Uterus (tissue), 2 donors: ENCODE measurements at regions not wholly inside any gene's neighbourhood (a gene's known extent, or its start where the extent isn't known, plus 50 kb on each side); places are given as distances from the start of the nearest gene placed in this dataset.

Experiments used
- POLR2A ChIP-seq, 2 donors: fragments of 450-650 bp; IDR thresholded peaks; one replicate each; pipeline ENCODE4 v1.6.1; 2016; ENCODE audit warnings: antibody characterized with exemption in 2 of 2, mild to moderate bottlenecking in 1 of 2, moderate library complexity in 1 of 2
- TF ChIP-seq, protein P1 (sequence below), 4 experiments: fragments of 200-600 bp in 2 of 4; fragments of 450-650 bp in 2 of 4; sonication (generic) in 2 of 4; IDR thresholded peaks; one replicate each; pipeline ENCODE4 v1.5.1; 2016 to 2019; ENCODE audit warnings: antibody characterized with exemption in 4 of 4, mild to moderate bottlenecking in 2 of 4, moderate library complexity in 1 of 4

DNA sequence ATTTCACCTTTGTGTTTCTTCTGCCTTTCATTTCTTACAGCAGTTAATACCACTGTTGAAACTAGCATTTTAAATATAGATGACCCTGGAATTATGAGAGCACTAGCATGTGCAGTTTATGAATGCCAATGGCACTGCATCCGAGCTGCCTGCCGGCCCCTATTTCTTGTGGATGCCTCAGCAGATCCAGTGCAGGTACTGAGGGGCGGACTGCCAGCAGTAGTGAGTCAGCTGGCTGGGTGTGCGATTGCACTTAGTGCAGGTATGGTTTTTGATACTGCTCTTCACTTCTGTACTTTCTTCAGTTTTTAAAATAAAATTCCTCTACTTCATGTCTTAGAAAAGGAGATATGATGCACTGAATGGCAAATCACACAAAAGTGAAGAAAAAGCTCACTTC is 453.0 kb downstream of the DIPK2A start:
- TF ChIP-seq POLR2A (IDR thresholded peaks at IDR 0.05), result no peak
- TF ChIP-seq, protein P1, sequence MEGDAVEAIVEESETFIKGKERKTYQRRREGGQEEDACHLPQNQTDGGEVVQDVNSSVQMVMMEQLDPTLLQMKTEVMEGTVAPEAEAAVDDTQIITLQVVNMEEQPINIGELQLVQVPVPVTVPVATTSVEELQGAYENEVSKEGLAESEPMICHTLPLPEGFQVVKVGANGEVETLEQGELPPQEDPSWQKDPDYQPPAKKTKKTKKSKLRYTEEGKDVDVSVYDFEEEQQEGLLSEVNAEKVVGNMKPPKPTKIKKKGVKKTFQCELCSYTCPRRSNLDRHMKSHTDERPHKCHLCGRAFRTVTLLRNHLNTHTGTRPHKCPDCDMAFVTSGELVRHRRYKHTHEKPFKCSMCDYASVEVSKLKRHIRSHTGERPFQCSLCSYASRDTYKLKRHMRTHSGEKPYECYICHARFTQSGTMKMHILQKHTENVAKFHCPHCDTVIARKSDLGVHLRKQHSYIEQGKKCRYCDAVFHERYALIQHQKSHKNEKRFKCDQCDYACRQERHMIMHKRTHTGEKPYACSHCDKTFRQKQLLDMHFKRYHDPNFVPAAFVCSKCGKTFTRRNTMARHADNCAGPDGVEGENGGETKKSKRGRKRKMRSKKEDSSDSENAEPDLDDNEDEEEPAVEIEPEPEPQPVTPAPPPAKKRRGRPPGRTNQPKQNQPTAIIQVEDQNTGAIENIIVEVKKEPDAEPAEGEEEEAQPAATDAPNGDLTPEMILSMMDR (IDR thresholded peaks at IDR 0.05), result no peak
